ENCODE measurements at regions not wholly inside any gene's neighbourhood (a gene's known extent, or its start where the extent isn't known, plus 50 kb on each side); places are given as distances from the start of the nearest gene placed in this dataset.

- TF ChIP-seq E2F4 (CRISPR knock-in tag; IDR thresholded peaks at IDR 0.05; ENCODE audit: borderline replicate concordance, low read depth), result no peak
- no peak for TF ChIP-seq MYBL2 (CRISPR knock-in tag; IDR thresholded peaks at IDR 0.05)
- TF ChIP-seq ELF4 (CRISPR knock-in tag; IDR thresholded peaks at IDR 0.05; ENCODE audit: low read depth), result no peak
- TF ChIP-seq ZNF317 (CRISPR knock-in tag; IDR thresholded peaks at IDR 0.05; ENCODE audit: borderline replicate concordance, low read depth), result no peak
Measured at GRCh38 chr15:24763891-24764290, 88.3 kb downstream of the NPAP1 start (continued).

GRCh38 chr15:24764375-24765171, 89.0 kb downstream of the NPAP1 start:
- Mint-ChIP-seq H3K27ac (no peak overlapping the region), H3K27me3 (ENCODE audit: low read depth) (no peaks in the 10 kb centered on the region), H3K4me1 (peaks cover 38% of the 10 kb centered on the region), H3K4me3 (no peak overlapping the region), H3K36me3 (peaks cover 11% of the 10 kb centered on the region), H3K9me3 (peaks cover 42% of the 10 kb centered on the region)
- TF ChIP-seq CREM (CRISPR knock-in tag; IDR thresholded peaks at IDR 0.05) (no peak), ATF1 (CRISPR knock-in tag; IDR thresholded peaks at IDR 0.05) (no peak), ZSCAN18 (CRISPR knock-in tag; IDR thresholded peaks at IDR 0.05) (no peak), USF1 (CRISPR knock-in tag; IDR thresholded peaks at IDR 0.05) (no peak), ZBTB21 (CRISPR knock-in tag; IDR thresholded peaks at IDR 0.05; ENCODE audit: borderline replicate concordance) (no peak), ZNF317 (CRISPR knock-in tag; IDR thresholded peaks at IDR 0.05; ENCODE audit: borderline replicate concordance, low read depth) (no peak), E2F1 (CRISPR knock-in tag; IDR thresholded peaks at IDR 0.05) (no peak), ZNF121 (CRISPR knock-in tag; IDR thresholded peaks at IDR 0.05) (no peak), TCF7 (CRISPR knock-in tag; IDR thresholded peaks at IDR 0.05; ENCODE audit: low read depth) (no peak)
- ATAC-seq, result no peak
- CTCF ChIA-PET, result interaction anchor here (1.3 to 1.7 kb wide), 2 partner anchors 9 to 21 kb away, joined by 3 to 7 read pairs; no protein-coding TSS in a partner anchor
- DNase-seq (ENCODE audit: low spot score), result no peak
- POLR2A ChIA-PET, result no interaction called here

- TF ChIP-seq ZBTB21 (CRISPR knock-in tag; IDR thresholded peaks at IDR 0.05; ENCODE audit: borderline replicate concordance) (no peak), OVOL2 (CRISPR knock-in tag; IDR thresholded peaks at IDR 0.05; ENCODE audit: borderline replicate concordance) (no peak), ZNF232 (CRISPR knock-in tag; IDR thresholded peaks at IDR 0.05) (no peak), EMX1 (CRISPR knock-in tag; IDR thresholded peaks at IDR 0.05) (no peak), MLX (CRISPR knock-in tag; IDR thresholded peaks at IDR 0.05) (no peak)
- H3K36me3 Mint-ChIP-seq, result peaks cover 8% of the 10 kb centered on the region
- H3K27ac Mint-ChIP-seq, result no peak overlapping the region
- H3K4me1 Mint-ChIP-seq, result peaks cover 43% of the 10 kb centered on the region
- CTCF ChIA-PET, result no interaction called here
- no peak for ATAC-seq
- H3K27me3 Mint-ChIP-seq (ENCODE audit: low read depth), result no peaks in the 10 kb centered on the region
- H3K4me3 Mint-ChIP-seq, result no peak overlapping the region
- DNase-seq (ENCODE audit: low spot score), result no peak
- POLR2A ChIA-PET, result no interaction called here
- H3K9me3 Mint-ChIP-seq, result peaks cover 28% of the 10 kb centered on the region
Measured at GRCh38 chr15:24766511-24767133, 91.0 kb downstream of the NPAP1 start.
